Left ventricle myocardium inferior (tissue), 1 donor: ENCODE measurements at regions not wholly inside any gene's neighbourhood (a gene's known extent, or its start where the extent isn't known, plus 50 kb on each side); places are given as distances from the start of the nearest gene placed in this dataset.
"Not testable (repeated sequence)": the region's sequence is repeated elsewhere in the genome, so short reads cannot be mapped to it uniquely, and the experiment has no call there.

ENCODE experiments used
- DNase-seq: peaks from one replicate; pipeline ENCODE4 v3.0.0-alpha.2; 2020
- H3K27ac ChIP-seq: fragments of 200-600 bp; replicated peaks from 2 replicates; pipeline ENCODE4 v1.8.0; 2021
- H3K27me3 ChIP-seq: fragments of 200-600 bp; 2 replicates; pipeline ENCODE4 v1.8.0; 2021; ENCODE audit warnings: low read depth
- H3K36me3 ChIP-seq: fragments of 200-600 bp; 2 replicates; pipeline ENCODE4 v1.8.0; 2021
- H3K4me1 ChIP-seq: fragments of 200-600 bp; 2 replicates; pipeline ENCODE4 v1.8.0; 2021
- H3K4me3 ChIP-seq: fragments of 200-600 bp; 2 replicates; pipeline ENCODE4 v1.8.0; 2021; ENCODE audit warnings: mild to moderate bottlenecking, moderate library complexity
- H3K9me3 ChIP-seq: fragments of 200-600 bp; replicated peaks from 2 replicates; pipeline ENCODE4 v1.8.0; 2021
- CTCF ChIP-seq: fragments of 200-600 bp; IDR thresholded peaks from 2 replicates; pipeline ENCODE4 v1.8.0; 2021; ENCODE audit warnings: antibody characterized with exemption, mild to moderate bottlenecking, borderline replicate concordance
- intact Hi-C: fragments of 100-400 bp; cut with micrococcal nuclease; formaldehyde crosslinking; loops from one replicate; pipeline ENCODE4 v1.11.0; 2022
- donor health status: DM: no; HTN: yes; CAD: no; lungs with severe emphysema.

- H3K27me3 ChIP-seq, H3K4me1 ChIP-seq, H3K4me3 ChIP-seq, H3K9me3 ChIP-seq, H3K36me3 ChIP-seq, DNase-seq, intact Hi-C loops, H3K27ac ChIP-seq: not testable (repeated sequence)
- peak; percentile 65 for TF ChIP-seq CTCF
Observed at GRCh38 chr15:77875066-77875721, 202.3 kb downstream of the TBC1D2B start.

GRCh38 chr15:77874063-77874462 lies 203.4 kb downstream of the TBC1D2B start:
- intact Hi-C loops: no loop called here
- Histone ChIP-seq H3K4me1 (no peaks in the 10 kb centered on the region), H3K4me3 (no peak overlapping the region), H3K36me3 (no peaks in the 10 kb centered on the region), H3K27ac (no peak overlapping the region), H3K9me3 (no peaks in the 10 kb centered on the region), H3K27me3 (peaks cover 11% of the 10 kb centered on the region)
- no peak for DNase-seq
- no peak for TF ChIP-seq CTCF

GRCh38 chr15:77872521-77873425 lies 204.7 kb downstream of the TBC1D2B start:
- DNase-seq, H3K36me3 ChIP-seq, H3K27ac ChIP-seq, H3K4me1 ChIP-seq, H3K4me3 ChIP-seq, H3K9me3 ChIP-seq, intact Hi-C loops: not testable (repeated sequence)
- peaks cover 12% of the 10 kb centered on the region for H3K27me3 ChIP-seq

GRCh38 chr15:77871852-77872371 lies 205.6 kb downstream of the TBC1D2B start:
- DNase-seq: no peak
- Histone ChIP-seq H3K27ac (no peak overlapping the region), H3K27me3 (peaks cover 12% of the 10 kb centered on the region), H3K4me3 (no peak overlapping the region), H3K36me3 (no peaks in the 10 kb centered on the region), H3K4me1 (no peaks in the 10 kb centered on the region), H3K9me3 (no peaks in the 10 kb centered on the region)
- TF ChIP-seq CTCF: no peak
- intact Hi-C loops: no loop called here

- TF ChIP-seq CTCF: peak; percentile 93
- no peak overlapping the region for H3K4me3 ChIP-seq
- peak; percentile 47 for DNase-seq
- H3K27me3 ChIP-seq: peaks cover 15% of the 10 kb centered on the region
- no peaks in the 10 kb centered on the region for H3K4me1 ChIP-seq
- H3K9me3 ChIP-seq: no peaks in the 10 kb centered on the region
- H3K36me3 ChIP-seq: no peaks in the 10 kb centered on the region
- intact Hi-C loops: no loop called here
- no peak overlapping the region for H3K27ac ChIP-seq
Observed at GRCh38 chr15:77870195-77871065, 207.1 kb downstream of the TBC1D2B start.
